ENCODE measurements at regions not wholly inside any gene's neighbourhood (a gene's known extent, or its start where the extent isn't known, plus 50 kb on each side); places are given as distances from the start of the nearest gene placed in this dataset.

- Histone ChIP-seq H3K27me3 (ENCODE audit: control insufficient read depth, insufficient read depth, low read length) (no peaks in the 10 kb centered on the region), H3K36me3 (ENCODE audit: control insufficient read depth, insufficient read depth, low read length) (no peaks in the 10 kb centered on the region), H3K4me3 (ENCODE audit: low read depth, low read length) (no peak overlapping the region)
- CTCF ChIA-PET: no interaction called here
- DNase-seq (ENCODE audit: low read depth): no peak
- POLR2A ChIA-PET: no interaction called here
- no peak for TF ChIP-seq CTCF (IDR thresholded peaks at IDR 0.05; ENCODE audit: insufficient read depth, low read depth, low read length)
These were observed 435.6 kb upstream of the SMIM31 start for GRCh38 chr4:164318350-164318749.

GRCh38 chr4:164319688-164320087 is 434.2 kb upstream of the SMIM31 start:
- ChIA-PET POLR2A (no interaction called here), CTCF (no interaction called here)

GRCh38 chr4:164320847-164321246 is 433.1 kb upstream of the SMIM31 start:
- CTCF ChIA-PET: no interaction called here
- POLR2A ChIA-PET: no interaction called here
- no peak for DNase-seq (ENCODE audit: low read depth)

More at GRCh38 chr4:164319688-164320087, 434.2 kb upstream of the SMIM31 start:
- no peaks in the 10 kb centered on the region for H3K36me3 ChIP-seq (ENCODE audit: control insufficient read depth, insufficient read depth, low read length)
- H3K4me3 ChIP-seq (ENCODE audit: low read depth, low read length): no peak overlapping the region
- TF ChIP-seq CTCF (IDR thresholded peaks at IDR 0.05; ENCODE audit: insufficient read depth, low read depth, low read length): no peak
- no peak for DNase-seq (ENCODE audit: low read depth)
- no peaks in the 10 kb centered on the region for H3K27me3 ChIP-seq (ENCODE audit: control insufficient read depth, insufficient read depth, low read length)

GRCh38 chr4:164326056-164326455 is 427.9 kb upstream of the SMIM31 start:
- ChIA-PET CTCF (no interaction called here), POLR2A (no interaction called here)
- TF ChIP-seq CTCF (IDR thresholded peaks at IDR 0.05; ENCODE audit: insufficient read depth, low read depth, low read length): no peak
- no peaks in the 10 kb centered on the region for H3K36me3 ChIP-seq (ENCODE audit: control insufficient read depth, insufficient read depth, low read length)
- no peak for DNase-seq (ENCODE audit: low read depth)
- no peak overlapping the region for H3K4me3 ChIP-seq (ENCODE audit: low read depth, low read length)
- no peaks in the 10 kb centered on the region for H3K27me3 ChIP-seq (ENCODE audit: control insufficient read depth, insufficient read depth, low read length)

More at GRCh38 chr4:164320847-164321246, 433.1 kb upstream of the SMIM31 start:
- H3K36me3 ChIP-seq (ENCODE audit: control insufficient read depth, insufficient read depth, low read length): no peaks in the 10 kb centered on the region
- no peak overlapping the region for H3K4me3 ChIP-seq (ENCODE audit: low read depth, low read length)
- H3K27me3 ChIP-seq (ENCODE audit: control insufficient read depth, insufficient read depth, low read length): no peaks in the 10 kb centered on the region
- no peak for TF ChIP-seq CTCF (IDR thresholded peaks at IDR 0.05; ENCODE audit: insufficient read depth, low read depth, low read length)

GRCh38 chr4:164337219-164337944 is 416.5 kb upstream of the SMIM31 start:
- H3K36me3 ChIP-seq (ENCODE audit: control insufficient read depth, insufficient read depth, low read length): no peaks in the 10 kb centered on the region
- H3K4me3 ChIP-seq (ENCODE audit: low read depth, low read length): no peak overlapping the region
- CTCF ChIA-PET: no interaction called here
- no peak for DNase-seq (ENCODE audit: low read depth)
- POLR2A ChIA-PET: no interaction called here
- no peaks in the 10 kb centered on the region for H3K27me3 ChIP-seq (ENCODE audit: control insufficient read depth, insufficient read depth, low read length)
- TF ChIP-seq CTCF (IDR thresholded peaks at IDR 0.05; ENCODE audit: insufficient read depth, low read depth, low read length): no peak

All from BJ (cell line).